GM21717 (cell line): ENCODE measurements at regions not wholly inside any gene's neighbourhood (a gene's known extent, or its start where the extent isn't known, plus 50 kb on each side); places are given as distances from the start of the nearest gene placed in this dataset.

Source experiments
- ATAC-seq: cut with Tn5 transposase; IDR thresholded peaks from one replicate; pipeline ENCODE4 v1.9.1; 2021; ENCODE audit warnings: mild to moderate bottlenecking, moderate library complexity; ENCODE audit not compliant: unreplicated experiment

- ATAC-seq = no peak
Observed at GRCh38 chr9:13053504-13053903, 226.0 kb downstream of the MPDZ start.

- no peak for ATAC-seq
Observed at GRCh38 chr9:13054389-13054788, 225.1 kb downstream of the MPDZ start.
